ENCODE measurements at regions not wholly inside any gene's neighbourhood (a gene's known extent, or its start where the extent isn't known, plus 50 kb on each side); places are given as distances from the start of the nearest gene placed in this dataset.
A peak's percentile ranks its signal among the peaks of the same experiment; 100 is the strongest.

DNA sequence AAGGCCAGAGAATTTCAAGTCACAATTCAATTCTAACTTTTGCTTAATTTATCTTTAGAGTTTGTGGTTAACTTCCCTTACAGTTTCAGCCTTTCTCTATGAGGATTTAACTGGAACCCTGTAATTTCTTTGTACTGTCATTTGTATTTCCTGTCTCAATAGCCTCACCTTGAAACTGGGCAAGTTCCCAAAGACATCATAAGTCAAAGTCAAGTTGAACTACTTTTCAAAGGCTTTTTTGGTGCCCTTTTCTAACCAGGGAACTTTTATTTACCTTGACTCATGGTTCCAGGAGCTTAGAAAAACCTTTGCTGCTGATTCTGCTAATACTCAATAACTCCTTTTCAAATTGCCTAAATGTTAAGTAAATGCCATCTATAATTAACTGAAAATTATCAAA lies 200.8 kb upstream of the KRR1 start:
- intact Hi-C loops (cut with DNase I; ENCODE audit: low total_unique reads) = no loop called here
- peak overlapping the region in 1 of 2 donors; percentile 34 for H3K27ac ChIP-seq
- H3K36me3 ChIP-seq = no peaks in the 10 kb centered on the region
- TF ChIP-seq POLR2A (IDR thresholded peaks at IDR 0.05) = no peak
- TF ChIP-seq POLR2AphosphoS5 (IDR thresholded peaks at IDR 0.05) = no peak
- TF ChIP-seq, protein P1, sequence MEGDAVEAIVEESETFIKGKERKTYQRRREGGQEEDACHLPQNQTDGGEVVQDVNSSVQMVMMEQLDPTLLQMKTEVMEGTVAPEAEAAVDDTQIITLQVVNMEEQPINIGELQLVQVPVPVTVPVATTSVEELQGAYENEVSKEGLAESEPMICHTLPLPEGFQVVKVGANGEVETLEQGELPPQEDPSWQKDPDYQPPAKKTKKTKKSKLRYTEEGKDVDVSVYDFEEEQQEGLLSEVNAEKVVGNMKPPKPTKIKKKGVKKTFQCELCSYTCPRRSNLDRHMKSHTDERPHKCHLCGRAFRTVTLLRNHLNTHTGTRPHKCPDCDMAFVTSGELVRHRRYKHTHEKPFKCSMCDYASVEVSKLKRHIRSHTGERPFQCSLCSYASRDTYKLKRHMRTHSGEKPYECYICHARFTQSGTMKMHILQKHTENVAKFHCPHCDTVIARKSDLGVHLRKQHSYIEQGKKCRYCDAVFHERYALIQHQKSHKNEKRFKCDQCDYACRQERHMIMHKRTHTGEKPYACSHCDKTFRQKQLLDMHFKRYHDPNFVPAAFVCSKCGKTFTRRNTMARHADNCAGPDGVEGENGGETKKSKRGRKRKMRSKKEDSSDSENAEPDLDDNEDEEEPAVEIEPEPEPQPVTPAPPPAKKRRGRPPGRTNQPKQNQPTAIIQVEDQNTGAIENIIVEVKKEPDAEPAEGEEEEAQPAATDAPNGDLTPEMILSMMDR (IDR thresholded peaks at IDR 0.05) = no peak
- DNase-seq (ENCODE audit: low spot score in 2 of 2) = no peak
- no peaks in the 10 kb centered on the region for H3K27me3 ChIP-seq
- no peaks in the 10 kb centered on the region for H3K9me3 ChIP-seq
- H3K4me3 ChIP-seq = no peak overlapping the region
- no peaks in the 10 kb centered on the region for H3K4me1 ChIP-seq

DNA sequence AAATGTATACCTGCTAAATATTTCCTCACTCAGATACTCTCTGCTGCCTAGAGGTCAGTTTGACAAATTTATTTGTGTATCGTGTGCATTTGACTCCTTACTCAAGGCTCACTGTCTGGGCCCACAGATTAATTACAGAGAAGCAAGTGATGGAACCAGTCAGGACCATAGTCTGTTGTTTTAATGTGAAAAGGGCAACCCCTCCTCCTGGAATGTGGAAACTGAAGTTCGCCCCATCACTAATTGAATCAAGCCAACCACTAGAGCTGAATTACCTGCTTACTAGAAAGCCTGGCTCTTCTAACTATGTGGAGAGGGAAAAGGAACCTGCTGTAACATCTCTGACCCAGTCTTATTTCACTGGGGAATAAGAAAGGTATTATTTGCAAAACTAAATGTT lies 199.9 kb upstream of the KRR1 start:
- DNase-seq (ENCODE audit: low spot score in 2 of 2) = no peak
- Histone ChIP-seq H3K4me3 (no peak overlapping the region), H3K36me3 (no peaks in the 10 kb centered on the region), H3K9me3 (no peaks in the 10 kb centered on the region), H3K4me1 (no peaks in the 10 kb centered on the region), H3K27ac (peak overlapping the region in 1 of 2 donors; percentile 4), H3K27me3 (no peaks in the 10 kb centered on the region)
- TF ChIP-seq POLR2A (IDR thresholded peaks at IDR 0.05) (no peak), POLR2AphosphoS5 (IDR thresholded peaks at IDR 0.05) (no peak)
- TF ChIP-seq, protein P1 (IDR thresholded peaks at IDR 0.05) = no peak
- intact Hi-C loops (cut with DNase I; ENCODE audit: low total_unique reads) = no loop called here

- DNase-seq (ENCODE audit: low spot score in 2 of 2) = no peak
- Histone ChIP-seq H3K27ac (peak overlapping the region in 1 of 2 donors; percentile 4), H3K36me3 (no peaks in the 10 kb centered on the region), H3K4me1 (no peaks in the 10 kb centered on the region), H3K27me3 (no peaks in the 10 kb centered on the region), H3K4me3 (no peak overlapping the region), H3K9me3 (no peaks in the 10 kb centered on the region)
- TF ChIP-seq POLR2AphosphoS5 (IDR thresholded peaks at IDR 0.05) (no peak), POLR2A (IDR thresholded peaks at IDR 0.05) (no peak)
- TF ChIP-seq, protein P1 (IDR thresholded peaks at IDR 0.05) = no peak
- intact Hi-C loops (cut with DNase I; ENCODE audit: low total_unique reads) = no loop called here
These were observed 199.1 kb upstream of the KRR1 start for GRCh38 chr12:75710361-75711069.

DNA sequence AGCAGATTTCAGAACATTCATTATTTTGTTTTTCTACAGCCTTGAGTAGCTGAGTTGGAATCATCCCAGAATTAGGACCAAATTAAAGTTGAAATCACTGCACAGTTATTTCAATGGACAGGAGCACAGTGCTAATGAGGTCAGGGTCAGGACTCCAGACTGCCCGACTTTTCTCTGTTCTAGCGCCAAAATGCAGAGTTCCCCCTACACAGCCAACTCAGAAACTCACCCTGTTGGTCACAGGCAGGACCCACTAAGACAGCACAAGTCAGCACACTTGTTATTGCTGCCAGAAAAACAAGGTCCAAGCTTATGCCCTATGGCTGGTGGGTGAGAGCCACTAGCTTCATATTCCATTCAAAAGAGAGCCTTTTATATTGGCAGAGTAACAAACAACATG lies 198.1 kb upstream of the KRR1 start:
- Histone ChIP-seq H3K36me3 (no peaks in the 10 kb centered on the region), H3K27me3 (no peaks in the 10 kb centered on the region), H3K9me3 (no peaks in the 10 kb centered on the region), H3K4me3 (no peak overlapping the region), H3K27ac (no peak overlapping the region), H3K4me1 (no peaks in the 10 kb centered on the region)
- TF ChIP-seq POLR2AphosphoS5 (IDR thresholded peaks at IDR 0.05) = no peak
- TF ChIP-seq POLR2A (IDR thresholded peaks at IDR 0.05) = no peak
- TF ChIP-seq, protein P1 (IDR thresholded peaks at IDR 0.05) = no peak
- no peak for DNase-seq (ENCODE audit: low spot score in 2 of 2)
- intact Hi-C loops (cut with DNase I; ENCODE audit: low total_unique reads) = no loop called here

DNA sequence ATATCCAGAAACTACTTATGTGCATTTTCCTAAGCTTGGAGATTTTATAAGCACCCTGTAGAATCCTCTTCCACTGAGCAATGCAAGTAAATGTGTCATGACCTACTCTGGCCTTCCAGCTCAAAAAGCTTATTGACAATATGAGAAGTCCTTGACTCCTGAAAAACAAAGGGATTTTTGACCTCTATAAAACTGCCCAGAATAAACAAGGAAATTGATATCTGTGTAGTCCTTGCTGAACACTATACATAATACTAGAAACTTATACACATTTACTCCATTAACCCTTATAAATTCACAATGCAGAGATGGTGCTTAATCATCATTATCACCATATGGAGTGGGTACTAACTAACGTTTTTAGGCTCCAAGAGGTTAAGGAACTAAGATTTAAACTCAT lies 197.4 kb upstream of the KRR1 start:
- intact Hi-C loops (cut with DNase I; ENCODE audit: low total_unique reads) = no loop called here
- H3K36me3 ChIP-seq = no peaks in the 10 kb centered on the region
- H3K27me3 ChIP-seq = no peaks in the 10 kb centered on the region
- no peak for DNase-seq (ENCODE audit: low spot score in 2 of 2)
- H3K27ac ChIP-seq = no peak overlapping the region
- TF ChIP-seq POLR2AphosphoS5 (IDR thresholded peaks at IDR 0.05) = no peak
- TF ChIP-seq POLR2A (IDR thresholded peaks at IDR 0.05) = no peak
- TF ChIP-seq, protein P1 (IDR thresholded peaks at IDR 0.05) = no peak
- H3K4me1 ChIP-seq = no peaks in the 10 kb centered on the region
- no peak overlapping the region for H3K4me3 ChIP-seq
- no peaks in the 10 kb centered on the region for H3K9me3 ChIP-seq

Measured in breast epithelium (tissue), 4 donors.